ENCODE measurements at regions not wholly inside any gene's neighbourhood (a gene's known extent, or its start where the extent isn't known, plus 50 kb on each side); places are given as distances from the start of the nearest gene placed in this dataset.

GRCh38 chr4:14096396-14096965 is 469.0 kb upstream of the BOD1L1 start:
- no peak for TF ChIP-seq PBX3 (IDR thresholded peaks at IDR 0.05)
- no peak for TF ChIP-seq CTCF (IDR thresholded peaks at IDR 0.05)

All from SK-N-SH (cell line).